C4-2B (cell line): ENCODE measurements at regions not wholly inside any gene's neighbourhood (a gene's known extent, or its start where the extent isn't known, plus 50 kb on each side); places are given as distances from the start of the nearest gene placed in this dataset.

ENCODE experiments used
- CTCF ChIP-seq: fragments of 450-650 bp; conservative IDR thresholded peaks from 2 replicates; pipeline ENCODE4 v1.5.1; 2017; ENCODE audit warnings: mild to moderate bottlenecking
- ZFX ChIP-seq: fragments of 450-650 bp; IDR thresholded peaks from 2 replicates; pipeline ENCODE4 v1.6.1; 2017

- TF ChIP-seq CTCF (peak; percentile 78), ZFX (no peak)
These were observed 371.2 kb downstream of the NPHP4 start for GRCh38 chr1:5620997-5621396.
